RWPE2 (cell line): ENCODE measurements at regions not wholly inside any gene's neighbourhood (a gene's known extent, or its start where the extent isn't known, plus 50 kb on each side); places are given as distances from the start of the nearest gene placed in this dataset.
"Not testable (repeated sequence)": the region's sequence is repeated elsewhere in the genome, so short reads cannot be mapped to it uniquely, and the experiment has no call there.

Experiments used
- ATAC-seq: fragments of 200-7000 bp; cut with Tn5 transposase; 3 replicates; pipeline ENCODE4 v1.9.1; 2021; ENCODE audit warnings: low read depth
- DNase-seq: peaks from one replicate; pipeline ENCODE4 v3.0.0-alpha.2; 2020; ENCODE audit warnings: low spot score
- H3K27ac ChIP-seq: fragments of 450-650 bp; 2 replicates; pipeline ENCODE4 v1.5.1; 2017; ENCODE audit warnings: mild to moderate bottlenecking; ENCODE audit not compliant: poor library complexity, severe bottlenecking
- H3K27me3 ChIP-seq: fragments of 250-450 bp; sonication (Bioruptor Pico); 2 replicates; pipeline ENCODE4 v1.5.1; 2021; ENCODE audit warnings: mild to moderate bottlenecking, moderate library complexity; ENCODE audit not compliant: insufficient read depth, poor library complexity, severe bottlenecking
- H3K36me3 ChIP-seq: fragments of 250-450 bp; sonication (Bioruptor Pico); 2 replicates; pipeline ENCODE4 v1.5.1; 2020; ENCODE audit warnings: low read depth, mild to moderate bottlenecking, moderate library complexity
- H3K4me1 ChIP-seq: fragments of 250-450 bp; sonication (Bioruptor Pico); 2 replicates; pipeline ENCODE4 v1.5.1; 2021; ENCODE audit warnings: mild to moderate bottlenecking, moderate library complexity; ENCODE audit not compliant: insufficient read depth, poor library complexity, severe bottlenecking
- H3K4me3 ChIP-seq: fragments of 250-450 bp; sonication (Bioruptor Pico); 2 replicates; pipeline ENCODE4 v1.5.1; 2021; ENCODE audit warnings: mild to moderate bottlenecking, moderate library complexity; ENCODE audit not compliant: severe bottlenecking
- H3K9me3 ChIP-seq: fragments of 250-450 bp; sonication (Bioruptor Pico); 2 replicates; pipeline ENCODE4 v1.5.1; 2021; ENCODE audit warnings: mild to moderate bottlenecking, moderate library complexity; ENCODE audit not compliant: severe bottlenecking
- CTCF ChIP-seq: fragments of 450-650 bp; IDR thresholded peaks from one replicate; pipeline ENCODE4 v1.5.1; 2017; ENCODE audit warnings: mild to moderate bottlenecking, moderate library complexity; ENCODE audit not compliant: poor library complexity, severe bottlenecking

GRCh38 chr12:87599459-87599858, 429.7 kb downstream of the C12orf50 start:
- ATAC-seq: no peak
- Histone ChIP-seq H3K4me3 (no peak overlapping the region), H3K27ac (no peak overlapping the region), H3K27me3 (no peaks in the 10 kb centered on the region), H3K4me1 (no peaks in the 10 kb centered on the region), H3K9me3 (no peaks in the 10 kb centered on the region), H3K36me3 (no peaks in the 10 kb centered on the region)
- no peak for DNase-seq
- no peak for TF ChIP-seq CTCF

GRCh38 chr12:87597114-87597513, 432.1 kb downstream of the C12orf50 start:
- Histone ChIP-seq H3K4me1 (no peaks in the 10 kb centered on the region), H3K9me3 (no peaks in the 10 kb centered on the region), H3K27ac (no peak overlapping the region), H3K27me3 (no peaks in the 10 kb centered on the region), H3K4me3 (no peak overlapping the region), H3K36me3 (no peaks in the 10 kb centered on the region)
- no peak for TF ChIP-seq CTCF
- no peak for DNase-seq
- ATAC-seq: no peak

GRCh38 chr12:87596636-87597035, 432.6 kb downstream of the C12orf50 start:
- no peak for TF ChIP-seq CTCF
- DNase-seq (no peak), ATAC-seq (no peak)
- H3K9me3 ChIP-seq: no peaks in the 10 kb centered on the region
- no peaks in the 10 kb centered on the region for H3K27me3 ChIP-seq
- H3K36me3 ChIP-seq: no peaks in the 10 kb centered on the region
- no peaks in the 10 kb centered on the region for H3K4me1 ChIP-seq
- H3K27ac ChIP-seq: no peak overlapping the region
- no peak overlapping the region for H3K4me3 ChIP-seq

- ATAC-seq: no peak
- no peak overlapping the region for H3K4me3 ChIP-seq
- no peak for TF ChIP-seq CTCF
- H3K9me3 ChIP-seq: no peaks in the 10 kb centered on the region
- no peaks in the 10 kb centered on the region for H3K27me3 ChIP-seq
- no peaks in the 10 kb centered on the region for H3K4me1 ChIP-seq
- no peak for DNase-seq
- H3K36me3 ChIP-seq: no peaks in the 10 kb centered on the region
- no peak overlapping the region for H3K27ac ChIP-seq
Measured at GRCh38 chr12:87596134-87596533, 433.1 kb downstream of the C12orf50 start.

GRCh38 chr12:87585882-87586557, 443.2 kb downstream of the C12orf50 start:
- Histone ChIP-seq H3K4me3 (no peak overlapping the region), H3K27ac (no peak overlapping the region), H3K4me1 (no peaks in the 10 kb centered on the region), H3K27me3 (no peaks in the 10 kb centered on the region), H3K36me3 (no peaks in the 10 kb centered on the region), H3K9me3 (no peaks in the 10 kb centered on the region)
- ATAC-seq (no peak), DNase-seq (no peak)
- no peak for TF ChIP-seq CTCF

GRCh38 chr12:87579091-87579490, 450.1 kb downstream of the C12orf50 start:
- not testable (repeated sequence) for H3K4me1 ChIP-seq, H3K27me3 ChIP-seq, ATAC-seq, H3K27ac ChIP-seq, H3K4me3 ChIP-seq, H3K36me3 ChIP-seq, H3K9me3 ChIP-seq, DNase-seq
